ENCODE measurements at regions not wholly inside any gene's neighbourhood (a gene's known extent, or its start where the extent isn't known, plus 50 kb on each side); places are given as distances from the start of the nearest gene placed in this dataset.

GRCh38 chr1:98575955-98576354, 85.6 kb upstream of the SNX7 start:
- Histone ChIP-seq H3K27ac (replicated peaks) (no peak overlapping the region), H3K4me3 (replicated peaks; ENCODE audit: insufficient read depth, low read length) (no peak overlapping the region), H3K27me3 (ENCODE audit: insufficient read depth, poor library complexity, severe bottlenecking) (no peaks in the 10 kb centered on the region)
- no peak for TF ChIP-seq CTCF (IDR thresholded peaks at IDR 0.05; ENCODE audit: insufficient read depth, low read length)
- no peak for TF ChIP-seq GABPA (IDR thresholded peaks at IDR 0.05; ENCODE audit: low read depth)
- no peak for TF ChIP-seq REST (IDR thresholded peaks at IDR 0.05; ENCODE audit: insufficient replicate concordance, low read depth)
- TF ChIP-seq SPI1 (IDR thresholded peaks at IDR 0.05; ENCODE audit: borderline replicate concordance, low read depth) = no peak
- TF ChIP-seq POLR2AphosphoS5 (IDR thresholded peaks at IDR 0.05; ENCODE audit: low read depth) = no peak
- no peak for DNase-seq (ENCODE audit: low read depth in 1 of 2, low spot score in 1 of 2)

GRCh38 chr1:98565951-98566350, 95.6 kb upstream of the SNX7 start:
- Histone ChIP-seq H3K27me3 (ENCODE audit: insufficient read depth, poor library complexity, severe bottlenecking) (no peaks in the 10 kb centered on the region), H3K27ac (replicated peaks) (no peak overlapping the region), H3K4me3 (replicated peaks; ENCODE audit: insufficient read depth, low read length) (no peak overlapping the region)
- DNase-seq (ENCODE audit: low read depth in 1 of 2, low spot score in 1 of 2) = no peak
- no peak for TF ChIP-seq GABPA (IDR thresholded peaks at IDR 0.05; ENCODE audit: low read depth)
- TF ChIP-seq CTCF (IDR thresholded peaks at IDR 0.05; ENCODE audit: insufficient read depth, low read length) = no peak
- no peak for TF ChIP-seq REST (IDR thresholded peaks at IDR 0.05; ENCODE audit: insufficient replicate concordance, low read depth)
- TF ChIP-seq SPI1 (IDR thresholded peaks at IDR 0.05; ENCODE audit: borderline replicate concordance, low read depth) = no peak
- no peak for TF ChIP-seq POLR2AphosphoS5 (IDR thresholded peaks at IDR 0.05; ENCODE audit: low read depth)

GRCh38 chr1:98559291-98559690, 102.2 kb upstream of the SNX7 start:
- H3K27ac ChIP-seq (replicated peaks) = no peak overlapping the region
- no peak overlapping the region for H3K4me3 ChIP-seq (replicated peaks; ENCODE audit: insufficient read depth, low read length)
- TF ChIP-seq REST (IDR thresholded peaks at IDR 0.05; ENCODE audit: insufficient replicate concordance, low read depth) = no peak
- TF ChIP-seq SPI1 (IDR thresholded peaks at IDR 0.05; ENCODE audit: borderline replicate concordance, low read depth) = no peak
- no peak for TF ChIP-seq POLR2AphosphoS5 (IDR thresholded peaks at IDR 0.05; ENCODE audit: low read depth)
- no peak for TF ChIP-seq GABPA (IDR thresholded peaks at IDR 0.05; ENCODE audit: low read depth)
- no peak for TF ChIP-seq CTCF (IDR thresholded peaks at IDR 0.05; ENCODE audit: insufficient read depth, low read length)
- no peaks in the 10 kb centered on the region for H3K27me3 ChIP-seq (ENCODE audit: insufficient read depth, poor library complexity, severe bottlenecking)
- DNase-seq (ENCODE audit: low read depth in 1 of 2, low spot score in 1 of 2) = no peak
